Esophagus muscularis mucosa (tissue), 4 donors: ENCODE measurements at regions not wholly inside any gene's neighbourhood (a gene's known extent, or its start where the extent isn't known, plus 50 kb on each side); places are given as distances from the start of the nearest gene placed in this dataset.

Source experiments
- DNase-seq: peaks from one replicate; pipeline ENCODE4 v3.0.0-alpha.2; 2017; ENCODE audit errors: extremely low spot score
- H3K27ac ChIP-seq, 4 donors: fragments of 200-600 bp; sonication (generic); replicated peaks in 1 of 4; 1 replicate in 3 of 4; 2 replicates in 1 of 4; pipeline ENCODE4 v1.5.1; 2016 to 2019; ENCODE audit warnings: mild to moderate bottlenecking in 1 of 4
- H3K27me3 ChIP-seq, 4 donors: fragments of 200-600 bp; sonication (generic); one replicate each; pipeline versions ENCODE4 v1.5.1 to v1.6.0; 2016 to 2019
- H3K36me3 ChIP-seq, 4 donors: fragments of 200-600 bp; sonication (generic); one replicate each; pipeline ENCODE4 v1.5.1; 2016 to 2019
- H3K4me1 ChIP-seq, 4 donors: fragments of 200-600 bp; sonication (generic); one replicate each; pipeline ENCODE4 v1.5.1; 2016 to 2019
- H3K4me3 ChIP-seq, 4 donors: fragments of 200-600 bp; sonication (generic); 1 replicate in 2 of 4; 2 replicates in 2 of 4; pipeline ENCODE4 v1.5.1; 2016 to 2019; ENCODE audit warnings: mild to moderate bottlenecking in 4 of 4, moderate library complexity in 1 of 4
- H3K9me3 ChIP-seq, 4 donors: fragments of 200-600 bp; sonication (generic); 1 replicate in 3 of 4; 2 replicates in 1 of 4; pipeline ENCODE4 v1.5.1; 2016 to 2019
- EP300 ChIP-seq: sonication (generic); formaldehyde crosslinking; IDR thresholded peaks from one replicate; pipeline ENCODE4 v1.6.1; 2017; ENCODE audit warnings: antibody characterized with exemption
- POLR2A ChIP-seq: fragments of 450-650 bp; IDR thresholded peaks from one replicate; pipeline ENCODE4 v1.6.1; 2017; ENCODE audit warnings: antibody characterized with exemption, moderate library complexity, mild to moderate bottlenecking, low read depth
- POLR2AphosphoS5 ChIP-seq, 2 donors: sonication (generic); formaldehyde crosslinking; IDR thresholded peaks; one replicate each; pipeline ENCODE4 v1.6.1; 2017; ENCODE audit warnings: antibody characterized with exemption in 2 of 2
- WGBS: methylation state at CpG from one replicate; pipeline ENCODE4 v1.1.5; 2018; 5-methylcytosine and 5-hydroxymethylcytosine counted together
- intact Hi-C: fragments of 100-400 bp; cut with DNase I; formaldehyde crosslinking; loops from one replicate; pipeline ENCODE4 v1.15.1; 2023
- TF ChIP-seq, protein P1 (sequence below), 3 experiments: fragments of 200-600 bp in 2 of 3; fragments of 450-650 bp in 1 of 3; sonication (generic) in 2 of 3; IDR thresholded peaks; one replicate each; pipeline ENCODE4 v1.5.1; 2017 to 2019; ENCODE audit warnings: antibody characterized with exemption in 3 of 3, mild to moderate bottlenecking in 2 of 3, moderate library complexity in 1 of 3

DNA sequence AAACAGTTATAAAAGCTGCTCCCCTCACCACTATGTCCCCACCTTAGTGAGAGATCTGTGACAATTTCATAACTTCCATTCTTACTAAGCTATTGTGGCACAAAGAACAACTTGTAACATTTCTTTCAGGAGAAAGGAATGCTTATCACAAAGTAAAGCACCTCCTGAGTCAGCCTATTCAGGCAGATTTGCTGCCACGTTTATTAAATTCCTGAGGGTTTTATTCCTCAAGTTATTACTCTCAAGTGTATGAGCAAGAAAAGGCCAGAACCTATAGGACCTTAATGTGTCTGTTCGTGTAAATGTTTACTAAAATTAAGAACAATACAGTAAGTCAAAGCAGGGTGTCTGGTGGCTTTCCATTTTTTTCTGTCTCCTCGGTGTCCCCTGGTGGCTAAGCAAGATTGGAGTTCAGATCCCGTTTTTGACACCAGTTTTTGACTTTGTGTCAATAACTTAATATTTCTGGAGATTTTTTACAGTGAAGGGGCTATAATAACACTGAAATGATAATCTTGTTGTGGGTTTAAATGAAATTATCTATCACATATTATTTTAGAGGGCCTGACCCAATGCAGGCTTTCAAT, 1539.6 kb downstream of the BRINP3 start:
- no peak for TF ChIP-seq POLR2A
- no peak for TF ChIP-seq POLR2AphosphoS5 (IDR thresholded peaks at IDR 0.05)
- TF ChIP-seq EP300, result no peak
- TF ChIP-seq, protein P1, sequence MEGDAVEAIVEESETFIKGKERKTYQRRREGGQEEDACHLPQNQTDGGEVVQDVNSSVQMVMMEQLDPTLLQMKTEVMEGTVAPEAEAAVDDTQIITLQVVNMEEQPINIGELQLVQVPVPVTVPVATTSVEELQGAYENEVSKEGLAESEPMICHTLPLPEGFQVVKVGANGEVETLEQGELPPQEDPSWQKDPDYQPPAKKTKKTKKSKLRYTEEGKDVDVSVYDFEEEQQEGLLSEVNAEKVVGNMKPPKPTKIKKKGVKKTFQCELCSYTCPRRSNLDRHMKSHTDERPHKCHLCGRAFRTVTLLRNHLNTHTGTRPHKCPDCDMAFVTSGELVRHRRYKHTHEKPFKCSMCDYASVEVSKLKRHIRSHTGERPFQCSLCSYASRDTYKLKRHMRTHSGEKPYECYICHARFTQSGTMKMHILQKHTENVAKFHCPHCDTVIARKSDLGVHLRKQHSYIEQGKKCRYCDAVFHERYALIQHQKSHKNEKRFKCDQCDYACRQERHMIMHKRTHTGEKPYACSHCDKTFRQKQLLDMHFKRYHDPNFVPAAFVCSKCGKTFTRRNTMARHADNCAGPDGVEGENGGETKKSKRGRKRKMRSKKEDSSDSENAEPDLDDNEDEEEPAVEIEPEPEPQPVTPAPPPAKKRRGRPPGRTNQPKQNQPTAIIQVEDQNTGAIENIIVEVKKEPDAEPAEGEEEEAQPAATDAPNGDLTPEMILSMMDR (IDR thresholded peaks at IDR 0.05), result no peak
- Histone ChIP-seq H3K4me1 (no peaks in the 10 kb centered on the region), H3K9me3 (no peaks in the 10 kb centered on the region), H3K27ac (no peak overlapping the region), H3K27me3 (no peaks in the 10 kb centered on the region), H3K4me3 (no peak overlapping the region), H3K36me3 (no peaks in the 10 kb centered on the region)
- intact Hi-C loops, result no loop called here
- DNase-seq, result no peak
- WGBS, result 42% methylated on average over 4 of the region's 4 CpGs

DNA sequence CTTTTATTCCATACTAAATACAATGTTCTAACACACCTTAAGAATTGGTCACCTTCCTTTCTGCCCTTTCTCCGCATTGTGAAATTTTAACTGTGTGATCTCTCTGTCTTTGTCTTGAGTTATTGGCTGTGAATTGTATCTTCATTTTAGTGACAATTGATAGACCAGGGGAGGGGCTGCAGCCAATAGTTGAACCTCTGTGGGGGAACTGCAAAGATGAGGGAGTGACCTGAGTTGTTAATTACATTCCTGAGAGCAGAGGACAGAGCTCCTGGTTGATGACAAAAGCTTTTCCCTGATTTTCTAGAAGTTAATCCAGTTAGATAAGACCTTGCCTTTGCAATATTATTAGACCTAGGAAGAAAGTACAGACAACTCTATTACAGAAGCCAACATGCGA, 1535.7 kb downstream of the BRINP3 start:
- H3K27me3 ChIP-seq, result no peaks in the 10 kb centered on the region
- no peak overlapping the region for H3K27ac ChIP-seq
- H3K9me3 ChIP-seq, result no peaks in the 10 kb centered on the region
- intact Hi-C loops, result no loop called here
- 88% methylated on average over 2 of the region's 2 CpGs for WGBS
- H3K4me3 ChIP-seq, result no peak overlapping the region
- H3K4me1 ChIP-seq, result no peaks in the 10 kb centered on the region
- TF ChIP-seq POLR2A, result no peak
- no peak for TF ChIP-seq POLR2AphosphoS5 (IDR thresholded peaks at IDR 0.05)
- TF ChIP-seq, protein P1 (IDR thresholded peaks at IDR 0.05), result no peak
- no peak for TF ChIP-seq EP300
- H3K36me3 ChIP-seq, result no peaks in the 10 kb centered on the region
- DNase-seq, result no peak

DNA sequence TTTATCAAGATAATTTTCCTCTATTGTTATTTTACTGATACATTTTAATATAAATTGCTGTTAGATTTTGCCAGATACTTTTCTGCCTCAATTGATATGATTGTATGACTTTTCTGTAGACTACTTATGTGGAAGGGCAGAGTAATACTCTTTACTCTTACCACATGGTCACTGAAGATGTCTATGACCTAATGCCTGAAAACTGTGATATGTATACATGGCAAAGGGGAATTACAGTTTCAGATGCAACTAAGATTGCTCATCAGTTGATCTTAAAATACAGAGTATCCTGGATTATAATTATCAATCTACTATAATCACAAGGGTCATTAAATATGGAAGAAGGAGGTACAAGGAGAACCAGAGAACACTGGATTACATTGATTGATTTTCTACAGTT, 1528.0 kb downstream of the BRINP3 start:
- no peaks in the 10 kb centered on the region for H3K36me3 ChIP-seq
- intact Hi-C loops, result no loop called here
- no peak overlapping the region for H3K4me3 ChIP-seq
- H3K27me3 ChIP-seq, result no peaks in the 10 kb centered on the region
- no peaks in the 10 kb centered on the region for H3K9me3 ChIP-seq
- DNase-seq, result no peak
- no peak overlapping the region for H3K27ac ChIP-seq
- no peak for TF ChIP-seq EP300
- no peak for TF ChIP-seq POLR2AphosphoS5 (IDR thresholded peaks at IDR 0.05)
- TF ChIP-seq, protein P1 (IDR thresholded peaks at IDR 0.05), result no peak
- TF ChIP-seq POLR2A, result no peak
- H3K4me1 ChIP-seq, result no peaks in the 10 kb centered on the region

DNA sequence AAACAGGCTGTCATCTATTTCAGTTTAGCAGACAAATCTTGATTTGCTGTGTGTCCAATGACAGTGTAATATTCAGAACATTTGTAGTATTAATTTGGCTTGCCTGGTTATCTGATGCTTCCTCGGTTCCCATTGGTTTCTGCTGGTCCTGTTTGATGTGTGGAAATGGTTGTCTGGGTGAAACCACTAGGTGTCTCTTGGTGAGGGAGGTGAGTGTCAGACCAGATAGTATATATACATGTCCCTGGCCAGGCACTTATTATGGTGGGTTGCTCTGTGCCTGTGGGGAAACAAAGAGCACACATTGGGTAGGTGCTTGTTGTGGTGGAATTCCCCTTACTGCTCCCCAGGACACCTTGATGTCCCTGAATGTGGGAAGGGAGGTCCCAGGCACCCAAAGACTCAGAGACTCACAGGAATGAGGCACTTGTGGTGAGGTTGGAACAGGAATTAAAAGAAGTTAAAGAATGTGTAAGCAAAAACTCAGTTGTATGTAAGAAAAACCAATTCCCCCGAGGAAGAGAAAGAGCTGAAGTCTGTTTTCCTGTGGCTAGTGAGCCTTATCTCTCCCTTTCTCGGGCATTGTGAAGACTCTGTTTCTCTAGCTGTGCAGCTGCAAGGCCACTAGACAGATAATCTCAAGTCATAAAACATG, 1519.1 kb downstream of the BRINP3 start:
- no peak overlapping the region for H3K4me3 ChIP-seq
- no peaks in the 10 kb centered on the region for H3K27me3 ChIP-seq
- WGBS, result 44% methylated on average over 3 of the region's 3 CpGs
- no peaks in the 10 kb centered on the region for H3K4me1 ChIP-seq
- DNase-seq, result no peak
- intact Hi-C loops, result no loop called here
- no peaks in the 10 kb centered on the region for H3K9me3 ChIP-seq
- H3K36me3 ChIP-seq, result no peaks in the 10 kb centered on the region
- TF ChIP-seq, protein P1 (IDR thresholded peaks at IDR 0.05), result no peak
- TF ChIP-seq POLR2AphosphoS5 (IDR thresholded peaks at IDR 0.05) (no peak), EP300 (no peak), POLR2A (no peak)
- no peak overlapping the region for H3K27ac ChIP-seq
